Nephron progenitor cell (in vitro differentiated cells): ENCODE measurements at regions not wholly inside any gene's neighbourhood (a gene's known extent, or its start where the extent isn't known, plus 50 kb on each side); places are given as distances from the start of the nearest gene placed in this dataset.
"Not testable (repeated sequence)": the region's sequence is repeated elsewhere in the genome, so short reads cannot be mapped to it uniquely, and the experiment has no call there.

Source experiments
- DNase-seq: peaks from one replicate; pipeline ENCODE4 v3.0.0; 2021
- H3K27ac Mint-ChIP-seq: 2 replicates; pipeline ENCODE4 v1.8.0; 2021; ENCODE audit warnings: mild to moderate bottlenecking, moderate library complexity, mixed read lengths
- H3K27me3 Mint-ChIP-seq: 2 replicates; pipeline ENCODE4 v1.8.0; 2021; ENCODE audit warnings: mild to moderate bottlenecking, low read depth, mixed read lengths; ENCODE audit not compliant: poor library complexity
- H3K36me3 Mint-ChIP-seq: 2 replicates; pipeline ENCODE4 v1.8.0; 2021; ENCODE audit warnings: low read depth, mixed read lengths
- H3K4me1 Mint-ChIP-seq: 2 replicates; pipeline ENCODE4 v1.8.0; 2021; ENCODE audit warnings: mixed read lengths
- H3K4me3 Mint-ChIP-seq: 2 replicates; pipeline ENCODE4 v1.8.0; 2021; ENCODE audit warnings: mild to moderate bottlenecking, moderate library complexity, mixed read lengths
- H3K9me3 Mint-ChIP-seq: 2 replicates; pipeline ENCODE4 v1.8.0; 2021; ENCODE audit warnings: mild to moderate bottlenecking, moderate library complexity, mixed read lengths
- TF ChIP-seq, protein P1 (sequence below): fragments of 200-600 bp; sonication (generic); IDR thresholded peaks from 2 replicates; pipeline ENCODE4 v1.5.0; 2021; ENCODE audit warnings: antibody characterized with exemption

DNA sequence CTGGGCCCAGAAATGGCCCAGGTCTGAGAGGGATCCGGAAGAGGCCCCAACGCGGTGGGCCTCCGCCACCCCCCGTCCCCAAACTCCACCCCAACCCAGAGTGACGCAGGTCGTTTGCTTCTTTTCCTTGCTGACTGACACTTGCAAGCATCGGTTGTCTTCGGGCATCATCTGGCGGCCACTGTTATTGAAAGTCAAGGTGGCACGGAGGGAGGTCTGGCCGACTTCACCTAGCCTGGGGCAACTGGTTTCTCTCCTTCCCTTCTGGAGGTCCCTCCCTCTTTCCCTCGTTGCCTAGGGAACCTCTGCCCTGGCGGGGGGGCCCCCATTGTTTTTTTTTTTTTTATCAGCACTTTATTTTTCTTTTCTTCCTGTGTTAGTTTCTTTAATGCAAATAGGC, 241.8 kb downstream of the ALG10 start:
- Mint-ChIP-seq H3K27me3 (peaks cover 5% of the 10 kb centered on the region), H3K27ac (no peak overlapping the region), H3K36me3 (peaks cover 5% of the 10 kb centered on the region), H3K4me1 (no peaks in the 10 kb centered on the region), H3K4me3 (no peak overlapping the region), H3K9me3 (no peaks in the 10 kb centered on the region)
- TF ChIP-seq, protein P1, sequence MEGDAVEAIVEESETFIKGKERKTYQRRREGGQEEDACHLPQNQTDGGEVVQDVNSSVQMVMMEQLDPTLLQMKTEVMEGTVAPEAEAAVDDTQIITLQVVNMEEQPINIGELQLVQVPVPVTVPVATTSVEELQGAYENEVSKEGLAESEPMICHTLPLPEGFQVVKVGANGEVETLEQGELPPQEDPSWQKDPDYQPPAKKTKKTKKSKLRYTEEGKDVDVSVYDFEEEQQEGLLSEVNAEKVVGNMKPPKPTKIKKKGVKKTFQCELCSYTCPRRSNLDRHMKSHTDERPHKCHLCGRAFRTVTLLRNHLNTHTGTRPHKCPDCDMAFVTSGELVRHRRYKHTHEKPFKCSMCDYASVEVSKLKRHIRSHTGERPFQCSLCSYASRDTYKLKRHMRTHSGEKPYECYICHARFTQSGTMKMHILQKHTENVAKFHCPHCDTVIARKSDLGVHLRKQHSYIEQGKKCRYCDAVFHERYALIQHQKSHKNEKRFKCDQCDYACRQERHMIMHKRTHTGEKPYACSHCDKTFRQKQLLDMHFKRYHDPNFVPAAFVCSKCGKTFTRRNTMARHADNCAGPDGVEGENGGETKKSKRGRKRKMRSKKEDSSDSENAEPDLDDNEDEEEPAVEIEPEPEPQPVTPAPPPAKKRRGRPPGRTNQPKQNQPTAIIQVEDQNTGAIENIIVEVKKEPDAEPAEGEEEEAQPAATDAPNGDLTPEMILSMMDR, result no peak
- DNase-seq, result no peak

DNA sequence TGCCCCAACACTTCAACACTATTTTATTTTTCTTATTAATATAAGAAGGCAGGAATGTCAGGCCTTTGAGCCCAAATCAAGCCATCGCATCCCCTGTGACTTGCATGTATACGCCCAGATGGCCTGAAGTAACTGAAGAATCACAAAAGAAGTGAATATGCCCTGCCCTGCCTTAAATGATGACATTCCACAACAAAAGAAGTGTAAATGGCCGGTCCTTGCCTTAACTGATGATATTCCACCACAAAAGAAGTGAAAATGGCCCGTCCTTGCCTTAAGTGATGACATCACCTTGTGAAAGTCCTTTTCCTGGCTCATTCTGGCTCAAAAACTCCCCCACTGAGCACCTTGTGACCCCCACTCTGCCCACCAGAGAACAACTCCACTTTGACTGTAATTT, 251.4 kb downstream of the ALG10 start:
- not testable (repeated sequence) for H3K27ac Mint-ChIP-seq, H3K9me3 Mint-ChIP-seq, H3K36me3 Mint-ChIP-seq, H3K27me3 Mint-ChIP-seq, H3K4me1 Mint-ChIP-seq, H3K4me3 Mint-ChIP-seq, DNase-seq

DNA sequence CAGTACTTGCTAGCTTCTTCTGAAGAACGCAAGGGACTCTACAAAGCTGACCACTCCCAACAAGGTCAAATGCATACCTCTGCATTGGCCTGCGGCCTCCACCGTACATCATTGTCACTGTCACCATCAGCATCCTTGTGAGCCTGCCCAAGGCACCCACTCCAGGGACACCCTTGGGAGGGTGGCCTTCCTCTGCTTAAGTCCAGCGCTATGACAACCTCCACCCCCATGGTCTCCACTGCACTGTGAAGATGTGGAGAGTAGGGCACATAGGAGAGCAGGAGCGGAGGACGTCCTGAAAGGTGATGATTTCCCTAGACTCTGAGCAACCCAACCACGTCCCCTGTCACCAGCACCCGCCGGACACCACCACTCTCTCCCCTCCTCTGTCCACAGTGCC, 252.8 kb downstream of the ALG10 start:
- TF ChIP-seq, protein P1, result no peak
- DNase-seq, result no peak
- peaks cover 5% of the 10 kb centered on the region for H3K36me3 Mint-ChIP-seq
- H3K4me1 Mint-ChIP-seq, result no peaks in the 10 kb centered on the region
- H3K4me3 Mint-ChIP-seq, result no peak overlapping the region
- no peaks in the 10 kb centered on the region for H3K27me3 Mint-ChIP-seq
- no peaks in the 10 kb centered on the region for H3K9me3 Mint-ChIP-seq
- no peak overlapping the region for H3K27ac Mint-ChIP-seq

DNA sequence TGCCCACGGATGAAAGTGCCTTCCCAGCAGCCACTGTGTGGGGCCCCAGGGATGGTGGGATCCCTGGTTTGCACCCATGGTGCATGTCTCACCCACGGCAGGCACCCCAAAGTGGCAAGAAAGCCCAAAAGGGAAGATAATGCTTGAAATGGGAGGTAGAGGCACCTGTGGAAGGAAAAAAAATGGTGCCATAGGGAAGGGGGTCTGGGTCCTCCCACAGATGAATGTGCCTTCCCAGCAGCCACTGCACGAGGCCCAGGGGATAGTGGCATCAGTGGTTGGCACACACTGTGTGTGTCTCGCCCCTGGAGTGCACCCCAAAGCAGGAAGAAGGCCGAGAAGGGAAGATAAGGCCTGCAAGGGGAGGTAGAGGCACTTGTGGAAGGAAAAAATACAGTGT, 264.2 kb downstream of the ALG10 start:
- TF ChIP-seq, protein P1, result no peak
- Mint-ChIP-seq H3K4me3 (no peak overlapping the region), H3K27me3 (no peaks in the 10 kb centered on the region), H3K27ac (no peak overlapping the region), H3K9me3 (peaks cover 74% of the 10 kb centered on the region), H3K4me1 (no peaks in the 10 kb centered on the region), H3K36me3 (no peaks in the 10 kb centered on the region)
- no peak for DNase-seq

DNA sequence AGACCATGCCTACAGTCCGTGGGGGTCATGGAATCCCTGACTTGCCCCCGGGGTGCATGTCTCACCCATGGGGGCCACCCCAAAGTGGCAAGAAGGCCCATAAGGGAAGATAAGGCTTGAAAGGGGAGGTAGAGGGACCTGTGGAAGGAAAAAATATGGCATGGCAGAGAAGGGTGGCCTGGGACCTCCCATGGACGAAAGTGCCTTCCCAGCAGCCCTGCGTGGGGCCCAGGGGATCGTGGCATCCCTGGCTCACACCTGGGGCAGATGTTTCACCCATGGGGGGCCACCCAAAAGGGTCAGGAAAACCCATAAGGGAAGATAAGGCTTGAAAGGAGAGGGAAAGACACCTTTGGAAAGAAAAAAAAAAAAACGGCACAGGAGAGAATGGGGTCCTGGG, 264.6 kb downstream of the ALG10 start:
- Mint-ChIP-seq H3K4me3 (no peak overlapping the region), H3K27ac (no peak overlapping the region), H3K4me1 (no peaks in the 10 kb centered on the region), H3K9me3 (peaks cover 78% of the 10 kb centered on the region), H3K27me3 (no peaks in the 10 kb centered on the region), H3K36me3 (no peaks in the 10 kb centered on the region)
- TF ChIP-seq, protein P1, result no peak
- no peak for DNase-seq

DNA sequence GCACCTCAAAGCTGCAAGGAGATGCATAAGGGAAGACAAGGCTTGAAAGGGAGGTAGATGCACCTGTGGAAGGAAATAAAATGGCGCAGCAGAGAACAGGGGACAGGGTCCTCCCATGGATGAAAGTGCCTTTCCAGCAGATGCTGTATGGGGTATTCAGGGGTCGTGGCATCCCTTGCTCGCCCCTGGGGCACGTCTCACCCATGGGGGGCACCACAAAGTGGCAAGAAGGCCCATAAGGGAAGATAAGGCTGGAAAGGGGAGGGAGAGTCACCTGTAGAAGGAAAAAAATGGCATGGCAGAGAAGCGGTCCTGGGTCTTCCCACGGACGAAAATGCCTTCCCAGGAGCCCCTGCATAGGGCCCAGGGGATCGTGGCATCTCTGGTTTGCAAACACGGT, 265.1 kb downstream of the ALG10 start:
- Mint-ChIP-seq H3K36me3 (no peaks in the 10 kb centered on the region), H3K4me3 (no peak overlapping the region), H3K27me3 (no peaks in the 10 kb centered on the region), H3K9me3 (peaks cover 83% of the 10 kb centered on the region), H3K4me1 (no peaks in the 10 kb centered on the region), H3K27ac (no peak overlapping the region)
- DNase-seq, result no peak
- TF ChIP-seq, protein P1, result no peak
